ENCODE measurements at regions not wholly inside any gene's neighbourhood (a gene's known extent, or its start where the extent isn't known, plus 50 kb on each side); places are given as distances from the start of the nearest gene placed in this dataset.

DNA sequence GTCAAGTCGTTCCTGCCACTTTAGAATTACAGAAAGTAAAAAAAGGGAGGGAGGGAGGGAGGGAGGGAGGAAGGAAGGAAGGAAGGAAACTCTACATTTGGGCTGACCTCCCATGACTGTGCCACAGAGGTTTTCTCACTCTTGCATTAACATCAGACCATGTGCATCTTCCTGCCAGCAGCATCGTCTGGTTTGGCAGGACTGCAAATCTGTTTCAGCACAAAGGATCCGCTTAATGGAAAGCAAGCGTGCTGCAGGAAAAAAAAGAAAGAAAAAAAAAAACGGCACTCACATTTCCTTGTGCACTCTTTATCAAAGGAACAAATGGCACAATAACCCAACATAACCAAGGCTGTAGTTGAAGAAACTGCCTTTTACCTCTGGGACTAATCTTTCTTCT, 148.8 kb upstream of the HES1 start:
- TF ChIP-seq, protein P1, sequence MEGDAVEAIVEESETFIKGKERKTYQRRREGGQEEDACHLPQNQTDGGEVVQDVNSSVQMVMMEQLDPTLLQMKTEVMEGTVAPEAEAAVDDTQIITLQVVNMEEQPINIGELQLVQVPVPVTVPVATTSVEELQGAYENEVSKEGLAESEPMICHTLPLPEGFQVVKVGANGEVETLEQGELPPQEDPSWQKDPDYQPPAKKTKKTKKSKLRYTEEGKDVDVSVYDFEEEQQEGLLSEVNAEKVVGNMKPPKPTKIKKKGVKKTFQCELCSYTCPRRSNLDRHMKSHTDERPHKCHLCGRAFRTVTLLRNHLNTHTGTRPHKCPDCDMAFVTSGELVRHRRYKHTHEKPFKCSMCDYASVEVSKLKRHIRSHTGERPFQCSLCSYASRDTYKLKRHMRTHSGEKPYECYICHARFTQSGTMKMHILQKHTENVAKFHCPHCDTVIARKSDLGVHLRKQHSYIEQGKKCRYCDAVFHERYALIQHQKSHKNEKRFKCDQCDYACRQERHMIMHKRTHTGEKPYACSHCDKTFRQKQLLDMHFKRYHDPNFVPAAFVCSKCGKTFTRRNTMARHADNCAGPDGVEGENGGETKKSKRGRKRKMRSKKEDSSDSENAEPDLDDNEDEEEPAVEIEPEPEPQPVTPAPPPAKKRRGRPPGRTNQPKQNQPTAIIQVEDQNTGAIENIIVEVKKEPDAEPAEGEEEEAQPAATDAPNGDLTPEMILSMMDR (IDR thresholded peaks at IDR 0.05), result no peak
- no peak for TF ChIP-seq POLR2A (IDR thresholded peaks at IDR 0.05)

All from esophagus squamous epithelium (tissue), 4 donors.